GM19023 (cell line): ENCODE measurements at regions not wholly inside any gene's neighbourhood (a gene's known extent, or its start where the extent isn't known, plus 50 kb on each side); places are given as distances from the start of the nearest gene placed in this dataset.
A peak's percentile ranks its signal among the peaks of the same experiment; 100 is the strongest.

Experiments
- ATAC-seq: cut with Tn5 transposase; IDR thresholded peaks from one replicate; pipeline ENCODE4 v1.9.1; 2021; ENCODE audit warnings: mild to moderate bottlenecking, moderate library complexity; ENCODE audit not compliant: unreplicated experiment

- ATAC-seq = no peak
These were observed 297.1 kb downstream of the SATB1 start for GRCh38 chr3:18127859-18128681.

GRCh38 chr3:18127174-18127858, 297.8 kb downstream of the SATB1 start:
- ATAC-seq = peak; percentile 97

GRCh38 chr3:18126772-18127171, 298.4 kb downstream of the SATB1 start:
- no peak for ATAC-seq

GRCh38 chr3:18124501-18124900, 300.6 kb downstream of the SATB1 start:
- ATAC-seq = no peak

GRCh38 chr3:18122264-18122663, 302.9 kb downstream of the SATB1 start:
- ATAC-seq = no peak

- ATAC-seq = no peak
These were observed 304.1 kb downstream of the SATB1 start for GRCh38 chr3:18121020-18121419.

- no peak for ATAC-seq
These were observed 305.3 kb downstream of the SATB1 start for GRCh38 chr3:18119866-18120265.

GRCh38 chr3:18114894-18115293, 310.2 kb downstream of the SATB1 start:
- ATAC-seq = no peak

- no peak for ATAC-seq
These were observed 311.7 kb downstream of the SATB1 start for GRCh38 chr3:18113417-18113816.

- ATAC-seq = no peak
These were observed 312.3 kb downstream of the SATB1 start for GRCh38 chr3:18112674-18113375.

GRCh38 chr3:18111796-18112232, 313.3 kb downstream of the SATB1 start:
- peak; percentile 84 for ATAC-seq

GRCh38 chr3:18103591-18103990, 321.5 kb downstream of the SATB1 start:
- ATAC-seq = no peak

GRCh38 chr3:18100121-18100520, 325.0 kb downstream of the SATB1 start:
- ATAC-seq = no peak

- ATAC-seq = no peak
These were observed 325.5 kb downstream of the SATB1 start for GRCh38 chr3:18099611-18100010.

- no peak for ATAC-seq
These were observed 326.1 kb downstream of the SATB1 start for GRCh38 chr3:18098960-18099587.

- ATAC-seq = no peak
These were observed 327.1 kb downstream of the SATB1 start for GRCh38 chr3:18097989-18098388.

GRCh38 chr3:18097473-18097872, 327.7 kb downstream of the SATB1 start:
- ATAC-seq = no peak

- no peak for ATAC-seq
These were observed 332.4 kb downstream of the SATB1 start for GRCh38 chr3:18092726-18093125.

GRCh38 chr3:18090377-18090776, 334.8 kb downstream of the SATB1 start:
- ATAC-seq = no peak

GRCh38 chr3:18087988-18088387, 337.2 kb downstream of the SATB1 start:
- no peak for ATAC-seq

- ATAC-seq = no peak
These were observed 338.4 kb downstream of the SATB1 start for GRCh38 chr3:18086760-18087159.
